GM12891 (cell line): ENCODE measurements at regions not wholly inside any gene's neighbourhood (a gene's known extent, or its start where the extent isn't known, plus 50 kb on each side); places are given as distances from the start of the nearest gene placed in this dataset.

Experiments
- DNase-seq: peaks from one replicate; pipeline ENCODE4 v3.0.0; 2011; ENCODE audit warnings: low spot score; ENCODE audit not compliant: insufficient read length
- FAIRE-seq: peaks from 2 replicates; lab custom pipeline; 2011; peaks lifted over from hg19 to GRCh38; lab: Jason Lieb, UNC
- PAX5 ChIP-seq: IDR thresholded peaks from 2 replicates; pipeline ENCODE4 v1.6.1; 2011; ENCODE audit warnings: low read length, moderate library complexity, mild to moderate bottlenecking; ENCODE audit not compliant: insufficient read depth, severe bottlenecking
- POLR2A ChIP-seq: IDR thresholded peaks from 2 replicates; pipeline ENCODE4 v1.6.1; 2011; ENCODE audit warnings: low read depth, low read length, control low read depth
- POLR2AphosphoS5 ChIP-seq: IDR thresholded peaks from 2 replicates; pipeline ENCODE4 v1.6.1; 2011; ENCODE audit warnings: low read depth, low read length, control low read depth
- POU2F2 ChIP-seq: IDR thresholded peaks from 2 replicates; pipeline ENCODE4 v1.6.1; 2011; ENCODE audit warnings: low read depth, mild to moderate bottlenecking, control low read depth, low read length, moderate library complexity
- SPI1 ChIP-seq: IDR thresholded peaks from 2 replicates; pipeline ENCODE4 v1.6.1; 2011; ENCODE audit warnings: low read depth, low read length, control low read depth
- TAF1 ChIP-seq: IDR thresholded peaks from 2 replicates; pipeline ENCODE4 v1.6.1; 2011; ENCODE audit warnings: low read depth, low read length, control low read depth

DNA sequence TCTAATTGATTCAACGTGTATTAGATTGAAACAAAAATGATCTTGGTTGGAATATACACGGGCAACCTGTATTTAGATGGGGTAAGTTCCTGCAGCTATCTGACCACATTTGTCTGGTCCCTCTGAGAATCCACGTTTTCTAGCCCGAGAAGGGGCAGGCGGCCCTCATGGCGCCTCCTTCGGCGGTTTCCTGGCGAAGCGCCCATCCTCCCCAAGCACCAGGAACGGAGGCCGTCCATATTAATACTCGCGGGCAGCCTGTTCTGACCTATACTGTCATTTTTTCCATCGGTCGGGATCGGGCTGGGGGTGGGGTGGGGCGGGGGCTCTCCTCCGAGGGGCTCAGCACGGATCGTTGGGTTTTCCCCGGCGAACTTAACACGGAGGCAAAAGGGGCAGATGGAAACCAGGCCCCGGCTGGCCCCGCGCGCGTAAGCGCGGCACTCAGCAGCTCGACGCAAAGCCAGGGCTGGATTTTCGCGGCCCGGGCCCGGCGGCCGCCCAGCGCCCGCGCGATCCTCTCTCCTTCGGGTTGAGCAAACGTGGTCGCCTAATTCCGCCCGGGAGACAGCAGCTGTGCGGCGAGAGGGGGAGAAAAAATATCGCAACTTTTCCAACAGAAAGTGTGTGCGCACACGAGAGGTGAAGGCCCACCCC is 77.2 kb upstream of the BCOR start:
- DNase-seq (no peak), FAIRE-seq (no peak)

GRCh38 chrX:40174001-40174853 is 76.5 kb upstream of the BCOR start:
- FAIRE-seq (no peak), DNase-seq (no peak)
- TF ChIP-seq POLR2AphosphoS5, result peak; percentile 19; the same call in 1 of the 2 replicates
- TF ChIP-seq SPI1, result no peak

More for the DNA sequence above, 77.2 kb upstream of the BCOR start:
- TF ChIP-seq TAF1 (no peak), SPI1 (no peak), PAX5 (no peak), POU2F2 (no peak), POLR2AphosphoS5 (no peak; the same call in 1 of the 2 replicates), POLR2A (no peak)

DNA sequence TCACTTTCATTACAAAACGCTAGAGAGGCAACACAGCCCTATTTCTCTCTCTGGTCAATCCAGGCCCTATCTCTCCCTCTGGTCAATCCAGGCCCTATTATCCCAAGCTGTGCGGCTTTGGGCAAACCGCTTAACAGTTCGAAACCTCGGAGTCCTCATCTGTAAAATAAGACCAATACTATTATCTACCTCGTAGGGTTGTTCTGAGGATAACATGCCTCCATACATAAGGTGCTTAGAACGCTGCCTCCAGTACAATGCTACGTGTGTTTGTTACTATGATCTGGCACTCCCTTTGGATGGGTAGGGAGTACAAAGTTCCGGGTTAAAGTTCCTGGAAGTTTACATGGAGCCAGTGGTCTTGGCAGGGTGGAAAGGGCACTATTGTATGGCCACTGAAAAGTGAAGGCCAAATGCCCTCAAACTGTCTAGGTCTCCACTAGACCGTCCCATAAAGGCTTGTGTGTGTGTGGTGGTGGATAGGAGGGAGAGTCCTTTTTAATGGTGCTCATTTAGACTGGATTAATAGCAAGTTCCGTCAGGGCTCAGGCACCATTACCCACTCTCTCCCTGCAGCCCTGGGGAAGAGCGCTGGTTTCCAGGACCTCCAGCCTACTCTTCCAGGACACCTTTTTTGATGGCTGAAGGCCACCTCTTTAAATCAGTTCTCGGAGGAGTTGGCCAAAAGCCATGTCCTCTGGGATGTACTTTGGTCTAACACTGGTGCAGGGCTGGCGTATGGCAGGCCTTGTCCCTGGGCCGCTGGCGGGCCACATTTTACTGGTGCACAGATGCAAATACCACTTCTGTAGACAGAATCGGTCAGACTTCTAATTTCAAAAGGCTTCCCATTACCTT is 75.6 kb upstream of the BCOR start:
- no peak for FAIRE-seq
- TF ChIP-seq SPI1, result no peak
- no peak for DNase-seq

DNA sequence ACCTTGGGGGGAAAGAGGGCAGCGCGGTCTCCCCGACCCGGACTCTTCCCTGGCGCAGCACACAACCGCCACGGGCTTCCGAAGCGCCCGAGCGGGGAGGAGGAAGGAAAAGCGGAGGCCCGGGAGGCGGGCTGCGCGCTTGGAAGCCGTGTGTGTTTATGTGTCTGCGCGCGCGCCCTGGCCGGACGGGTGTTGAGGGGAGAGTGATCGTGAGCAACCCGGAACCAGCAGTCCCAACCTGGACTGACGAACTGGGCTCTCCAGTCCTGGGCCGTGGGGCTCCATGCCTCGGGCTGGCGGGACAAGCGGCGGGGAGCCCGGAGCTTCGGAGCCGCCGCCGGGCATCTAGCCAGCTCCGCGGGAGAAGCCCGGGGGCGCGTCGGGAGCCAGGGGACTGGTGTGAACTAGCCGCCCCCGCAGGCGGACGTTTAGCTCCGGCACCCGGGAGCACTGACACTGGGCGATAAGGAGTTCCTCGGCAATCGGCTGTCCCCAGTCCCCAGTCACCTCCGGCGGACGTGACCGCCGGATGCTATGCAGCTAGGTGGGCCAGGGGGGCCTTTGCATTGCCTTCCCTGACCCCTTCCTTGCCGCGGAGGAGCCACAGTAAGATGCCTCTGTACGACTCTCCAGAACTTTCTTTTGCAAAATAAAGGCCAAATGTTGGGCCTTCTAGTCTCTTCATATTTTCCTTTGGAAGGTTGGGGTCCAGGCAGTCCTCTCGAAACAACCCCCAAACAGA is 74.8 kb upstream of the BCOR start:
- TF ChIP-seq POLR2A (no peak), POLR2AphosphoS5 (no peak), SPI1 (no peak), POU2F2 (no peak)
- no peak for DNase-seq
- FAIRE-seq, result no peak

GRCh38 chrX:40171513-40172400 is 74.0 kb upstream of the BCOR start:
- DNase-seq, result no peak
- TF ChIP-seq POLR2A (no peak), SPI1 (no peak), TAF1 (no peak), POU2F2 (no peak), PAX5 (no peak), POLR2AphosphoS5 (no peak)
- no peak for FAIRE-seq

- FAIRE-seq (no peak), DNase-seq (no peak)
- no peak for TF ChIP-seq POLR2AphosphoS5
- peak; percentile 31; the same call in 1 of the 2 replicates for TF ChIP-seq SPI1
These were observed 73.2 kb upstream of the BCOR start for GRCh38 chrX:40170830-40171512.

- no peak for FAIRE-seq
- DNase-seq, result no peak
- TF ChIP-seq POU2F2, result no peak
- peak; percentile 96 for TF ChIP-seq PAX5
These were observed 71.7 kb upstream of the BCOR start for GRCh38 chrX:40169193-40170101.

- no peak for DNase-seq
- FAIRE-seq, result no peak
- no peak for TF ChIP-seq TAF1
- no peak for TF ChIP-seq SPI1
- no peak for TF ChIP-seq POLR2A
- TF ChIP-seq POLR2AphosphoS5, result no peak
- TF ChIP-seq PAX5, result no peak
- no peak for TF ChIP-seq POU2F2
These were observed 70.8 kb upstream of the BCOR start for GRCh38 chrX:40168480-40169011.
